PFSK-1 (cell line): ENCODE measurements at regions not wholly inside any gene's neighbourhood (a gene's known extent, or its start where the extent isn't known, plus 50 kb on each side); places are given as distances from the start of the nearest gene placed in this dataset.

Experiments used
- FOXP2 ChIP-seq: optimal IDR thresholded peaks from 2 replicates; pipeline ENCODE3; 2011; ENCODE audit warnings: borderline replicate concordance, control low read depth, inconsistent platforms; ENCODE audit not compliant: insufficient read depth; ENCODE audit errors: extremely low read length, extremely low read depth
- POLR2AphosphoS5 ChIP-seq: IDR thresholded peaks from 2 replicates; pipeline ENCODE4 v1.6.1; 2012; ENCODE audit warnings: low read depth, mild to moderate bottlenecking, control low read depth, low read length, moderate library complexity
- SIN3A ChIP-seq: IDR thresholded peaks from 2 replicates; pipeline ENCODE4 v1.6.1; 2012; ENCODE audit warnings: mild to moderate bottlenecking, low read length, moderate library complexity, borderline replicate concordance; ENCODE audit not compliant: insufficient read depth
- TAF1 ChIP-seq: IDR thresholded peaks from 2 replicates; pipeline ENCODE4 v1.6.1; 2012; ENCODE audit warnings: low read length, control low read depth, borderline replicate concordance; ENCODE audit not compliant: insufficient read depth
- TF ChIP-seq, protein P1 (sequence below), 2 experiments: IDR thresholded peaks; 2 replicates each; pipeline versions ENCODE4 v1.6.1 to v1.8.0; 2011 to 2012; ENCODE audit warnings: low read depth in 2 of 2, low read length in 2 of 2, control low read depth in 1 of 2, inconsistent platforms in 1 of 2, mild to moderate bottlenecking in 1 of 2, moderate library complexity in 1 of 2; ENCODE audit not compliant: insufficient read depth in 1 of 2

DNA sequence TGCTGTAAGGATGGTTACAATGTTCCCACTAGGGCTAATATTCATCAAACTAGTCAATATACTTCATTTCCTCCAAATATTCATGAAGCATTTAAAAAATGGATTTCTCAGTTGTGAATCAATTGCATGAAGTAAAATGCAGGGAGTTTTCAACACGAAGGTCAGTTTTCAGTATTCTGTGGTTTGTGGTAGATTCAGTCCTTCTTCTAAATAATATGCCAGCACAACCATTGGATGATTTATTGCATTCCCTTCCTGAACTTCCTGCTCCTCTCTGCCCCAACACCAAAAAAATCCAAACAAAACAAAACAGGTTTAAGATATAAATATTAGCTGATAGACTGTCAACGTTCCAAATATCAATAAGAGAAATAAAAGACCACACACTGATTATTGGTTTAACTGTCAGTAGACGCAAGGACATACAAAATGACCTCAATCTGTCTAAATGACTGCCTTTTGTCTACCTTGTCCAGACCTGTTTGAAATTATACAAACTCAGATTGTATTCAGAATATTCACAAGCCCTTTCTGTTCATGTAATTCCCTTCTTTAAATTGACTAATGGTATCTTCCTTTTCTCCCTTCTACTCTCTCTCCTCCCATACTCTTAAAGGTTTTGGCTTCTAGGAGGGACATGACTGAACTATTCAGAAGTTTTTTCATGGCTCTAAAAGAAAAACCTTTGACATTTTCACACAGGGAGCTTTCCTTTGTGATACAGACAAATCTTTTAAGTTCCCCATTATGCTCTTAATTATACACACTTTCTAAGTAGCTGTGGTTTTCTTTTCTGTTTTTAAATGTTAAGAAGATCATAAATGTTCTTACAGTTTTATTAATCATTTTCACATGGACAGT is 92.6 kb upstream of the STT3B start:
- TF ChIP-seq SIN3A, result no peak

DNA sequence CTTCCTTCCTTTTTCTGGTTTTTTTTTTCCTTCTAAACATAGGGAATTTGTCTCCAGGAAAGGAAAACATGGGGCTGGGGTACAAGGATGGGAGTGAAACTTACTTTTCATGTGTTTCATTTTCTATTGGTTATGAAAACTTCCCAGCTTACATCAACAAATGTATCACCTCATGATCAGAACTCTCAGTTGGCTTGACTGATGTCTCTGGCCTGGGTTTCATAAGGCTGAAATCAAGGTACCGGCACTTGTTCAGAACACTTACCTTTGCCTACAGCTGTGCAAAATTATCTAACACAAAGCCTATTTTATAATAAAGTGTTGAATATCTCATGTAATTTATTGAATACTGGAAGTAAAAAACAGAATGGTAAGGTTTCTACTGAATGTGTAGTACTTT is 91.8 kb upstream of the STT3B start:
- TF ChIP-seq, protein P1, sequence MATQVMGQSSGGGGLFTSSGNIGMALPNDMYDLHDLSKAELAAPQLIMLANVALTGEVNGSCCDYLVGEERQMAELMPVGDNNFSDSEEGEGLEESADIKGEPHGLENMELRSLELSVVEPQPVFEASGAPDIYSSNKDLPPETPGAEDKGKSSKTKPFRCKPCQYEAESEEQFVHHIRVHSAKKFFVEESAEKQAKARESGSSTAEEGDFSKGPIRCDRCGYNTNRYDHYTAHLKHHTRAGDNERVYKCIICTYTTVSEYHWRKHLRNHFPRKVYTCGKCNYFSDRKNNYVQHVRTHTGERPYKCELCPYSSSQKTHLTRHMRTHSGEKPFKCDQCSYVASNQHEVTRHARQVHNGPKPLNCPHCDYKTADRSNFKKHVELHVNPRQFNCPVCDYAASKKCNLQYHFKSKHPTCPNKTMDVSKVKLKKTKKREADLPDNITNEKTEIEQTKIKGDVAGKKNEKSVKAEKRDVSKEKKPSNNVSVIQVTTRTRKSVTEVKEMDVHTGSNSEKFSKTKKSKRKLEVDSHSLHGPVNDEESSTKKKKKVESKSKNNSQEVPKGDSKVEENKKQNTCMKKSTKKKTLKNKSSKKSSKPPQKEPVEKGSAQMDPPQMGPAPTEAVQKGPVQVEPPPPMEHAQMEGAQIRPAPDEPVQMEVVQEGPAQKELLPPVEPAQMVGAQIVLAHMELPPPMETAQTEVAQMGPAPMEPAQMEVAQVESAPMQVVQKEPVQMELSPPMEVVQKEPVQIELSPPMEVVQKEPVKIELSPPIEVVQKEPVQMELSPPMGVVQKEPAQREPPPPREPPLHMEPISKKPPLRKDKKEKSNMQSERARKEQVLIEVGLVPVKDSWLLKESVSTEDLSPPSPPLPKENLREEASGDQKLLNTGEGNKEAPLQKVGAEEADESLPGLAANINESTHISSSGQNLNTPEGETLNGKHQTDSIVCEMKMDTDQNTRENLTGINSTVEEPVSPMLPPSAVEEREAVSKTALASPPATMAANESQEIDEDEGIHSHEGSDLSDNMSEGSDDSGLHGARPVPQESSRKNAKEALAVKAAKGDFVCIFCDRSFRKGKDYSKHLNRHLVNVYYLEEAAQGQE (IDR thresholded peaks at IDR 0.05; ENCODE audit: insufficient read depth in 1 of 2, low read depth in 2 of 2, low read length in 2 of 2), result no peak
- TF ChIP-seq TAF1 (no peak), POLR2AphosphoS5 (no peak), FOXP2 (no peak), SIN3A (no peak)

DNA sequence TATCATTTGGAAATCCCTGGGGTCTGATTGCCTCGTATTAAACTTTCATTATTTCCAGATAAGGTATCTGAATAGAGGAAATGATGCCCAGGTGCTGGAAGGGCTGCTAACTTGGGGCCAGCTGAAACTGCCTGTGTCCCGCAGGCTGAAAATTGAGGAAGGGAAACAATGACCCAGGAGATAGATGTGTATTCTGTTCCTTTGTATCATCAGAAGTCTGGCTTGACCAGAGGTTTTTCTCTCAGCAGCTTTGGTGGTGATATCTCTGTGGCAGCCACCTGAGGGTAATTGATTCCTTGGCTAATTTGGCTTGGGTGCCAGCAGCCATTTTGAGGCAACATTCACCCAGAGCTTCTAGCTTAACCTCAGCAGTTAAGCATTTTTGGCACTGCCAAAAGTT is 90.0 kb upstream of the STT3B start:
- TF ChIP-seq TAF1, result no peak
- TF ChIP-seq POLR2AphosphoS5, result no peak
- TF ChIP-seq FOXP2, result no peak
- no peak for TF ChIP-seq SIN3A
- TF ChIP-seq, protein P1 (IDR thresholded peaks at IDR 0.05; ENCODE audit: insufficient read depth in 1 of 2, low read depth in 2 of 2, low read length in 2 of 2), result no peak

DNA sequence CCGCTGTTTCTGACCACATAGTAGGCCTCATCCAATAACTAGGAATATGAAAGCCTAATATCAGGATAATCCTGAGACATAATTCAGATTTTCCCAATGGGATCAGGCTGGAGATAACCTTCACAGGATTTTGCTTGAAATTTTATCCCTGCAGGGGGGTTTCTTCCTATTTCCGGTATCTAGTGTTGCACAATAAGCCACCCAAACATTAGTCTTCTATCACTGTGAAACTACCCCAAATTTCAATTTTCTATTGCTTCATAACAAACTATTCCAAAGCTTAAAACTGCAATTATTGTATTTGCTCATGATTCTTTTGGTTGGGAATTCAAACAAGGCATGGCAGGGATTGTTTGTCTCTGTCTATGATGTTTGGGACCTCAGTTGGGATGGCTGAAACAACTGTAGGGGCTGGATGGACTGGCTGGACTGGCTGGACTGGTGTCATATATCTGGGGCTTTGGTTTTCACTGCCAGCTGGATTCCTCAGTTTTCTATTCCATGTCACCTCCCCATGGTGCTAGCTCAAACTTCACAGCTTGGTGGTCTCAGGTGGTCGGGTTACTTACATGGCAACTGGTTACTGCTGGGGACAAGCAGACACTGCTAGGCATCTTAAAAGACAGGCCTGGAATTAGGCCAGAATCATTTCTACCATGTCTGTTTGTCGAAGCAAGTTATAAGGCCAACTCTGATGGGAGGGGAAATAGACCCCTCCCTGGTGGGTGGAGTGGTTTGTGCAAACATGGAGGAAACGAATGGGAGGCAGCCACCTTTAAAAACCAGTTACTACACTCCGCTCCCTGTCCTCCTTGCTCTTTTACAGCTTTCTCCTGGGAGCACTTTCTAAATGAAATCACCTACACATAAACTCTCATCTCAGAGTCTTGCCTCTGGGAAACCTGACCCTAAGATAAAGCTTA is 88.2 kb upstream of the STT3B start:
- TF ChIP-seq, protein P1 (IDR thresholded peaks at IDR 0.05; ENCODE audit: insufficient read depth in 1 of 2, low read depth in 2 of 2, low read length in 2 of 2), result no peak
- TF ChIP-seq SIN3A, result no peak
- no peak for TF ChIP-seq FOXP2
- no peak for TF ChIP-seq POLR2AphosphoS5
- TF ChIP-seq TAF1, result no peak

DNA sequence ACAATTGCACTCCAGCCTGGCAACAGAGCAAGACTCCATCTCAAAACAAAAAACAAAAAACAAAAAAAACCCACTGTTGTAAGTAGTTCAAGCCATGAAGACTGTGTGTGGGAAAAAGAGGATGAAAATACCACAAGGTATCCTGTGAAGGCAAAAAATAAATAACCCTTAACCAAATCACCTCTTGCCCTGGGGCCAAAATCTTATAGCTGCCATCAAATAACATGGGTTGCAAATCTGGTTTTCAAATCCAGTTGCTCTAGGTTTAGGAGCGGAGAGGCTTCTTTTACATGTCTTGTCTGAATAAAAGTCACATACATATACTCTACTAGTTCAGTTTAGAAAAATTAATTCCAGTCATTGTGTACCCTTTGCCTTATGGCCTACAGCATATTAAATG is 87.0 kb upstream of the STT3B start:
- TF ChIP-seq POLR2AphosphoS5 (no peak), FOXP2 (no peak), SIN3A (no peak), TAF1 (no peak)
- TF ChIP-seq, protein P1 (IDR thresholded peaks at IDR 0.05; ENCODE audit: insufficient read depth in 1 of 2, low read depth in 2 of 2, low read length in 2 of 2), result no peak
